WTC11 (cell line): ENCODE measurements at regions not wholly inside any gene's neighbourhood (a gene's known extent, or its start where the extent isn't known, plus 50 kb on each side); places are given as distances from the start of the nearest gene placed in this dataset.

Experiments
- ATAC-seq: fragments of 200-7000 bp; cut with Tn5 transposase; 2 replicates; pipeline ENCODE4 v1.10.0; 2021; ENCODE audit warnings: mild to moderate bottlenecking, moderate library complexity
- CTCF ChIA-PET: fragments of 300-600 bp; sonication (Branson Sonifier 250); formaldehyde crosslinking; loops from one replicate; lab custom pipeline; 2021; ENCODE audit warnings: antibody characterized with exemption; lab: Charles Lee
- POLR2A ChIA-PET: fragments of 350-600 bp; sonication (Branson Sonifier 250); formaldehyde crosslinking; loops from one replicate; lab custom pipeline; 2021; ENCODE audit warnings: antibody characterized with exemption; lab: Charles Lee
- DNase-seq: peaks from one replicate; pipeline ENCODE4 v3.0.0; 2021; ENCODE audit warnings: low spot score
- H3K27ac Mint-ChIP-seq: 2 replicates; pipeline ENCODE4 v1.8.0; 2021; ENCODE audit warnings: mixed read lengths
- H3K27me3 Mint-ChIP-seq: 2 replicates; pipeline ENCODE4 v1.8.0; 2021; ENCODE audit warnings: low read depth, mild to moderate bottlenecking, moderate library complexity, mixed read lengths
- H3K36me3 Mint-ChIP-seq: 2 replicates; pipeline ENCODE4 v1.8.0; 2021; ENCODE audit warnings: mixed read lengths
- H3K4me1 Mint-ChIP-seq: 2 replicates; pipeline ENCODE4 v1.8.0; 2022; ENCODE audit warnings: mixed read lengths
- H3K4me3 Mint-ChIP-seq: 2 replicates; pipeline ENCODE4 v1.8.0; 2021; ENCODE audit warnings: mild to moderate bottlenecking, moderate library complexity, mixed read lengths
- H3K9me3 Mint-ChIP-seq: 2 replicates; pipeline ENCODE4 v1.8.0; 2021; ENCODE audit warnings: mixed read lengths
- FOXP1 ChIP-seq: sonication (generic); formaldehyde crosslinking; IDR thresholded peaks from 2 replicates; pipeline ENCODE4 v1.8.0; 2022; ENCODE audit warnings: missing genetic modification reagents, mild to moderate bottlenecking, moderate library complexity, borderline replicate concordance
- HMGA2 ChIP-seq: fragments of 250-450 bp; sonication (Bioruptor Pico); IDR thresholded peaks from 2 replicates; pipeline ENCODE4 v1.4.0; 2021; ENCODE audit warnings: mild to moderate bottlenecking, moderate library complexity
- KAT7 ChIP-seq: sonication (generic); formaldehyde crosslinking; IDR thresholded peaks from 2 replicates; pipeline ENCODE4 v1.8.1; 2023; ENCODE audit warnings: missing genetic modification reagents, mild to moderate bottlenecking, borderline replicate concordance
- NFE2L1 ChIP-seq: sonication (generic); formaldehyde crosslinking; IDR thresholded peaks from 2 replicates; pipeline ENCODE4 v1.8.1; 2023; ENCODE audit warnings: missing genetic modification reagents
- NFYB ChIP-seq: sonication (generic); formaldehyde crosslinking; conservative IDR thresholded peaks from 2 replicates; pipeline ENCODE4 v1.8.0; 2022; ENCODE audit warnings: low read depth, missing genetic modification reagents
- RORB ChIP-seq: fragments of 250-450 bp; sonication (Bioruptor Pico); IDR thresholded peaks from 2 replicates; pipeline ENCODE4 v1.9.0; 2021; ENCODE audit warnings: mild to moderate bottlenecking
- SP1 ChIP-seq: sonication (generic); formaldehyde crosslinking; conservative IDR thresholded peaks from 2 replicates; pipeline ENCODE4 v1.8.1; 2022; ENCODE audit warnings: missing genetic modification reagents
- ZNF138 ChIP-seq: sonication (generic); formaldehyde crosslinking; conservative IDR thresholded peaks from 2 replicates; pipeline ENCODE4 v1.8.1; 2022; ENCODE audit warnings: mild to moderate bottlenecking, moderate library complexity, missing genetic modification reagents
- ZNF219 ChIP-seq: sonication (generic); formaldehyde crosslinking; IDR thresholded peaks from 2 replicates; pipeline ENCODE4 v1.8.0; 2023; ENCODE audit warnings: missing genetic modification reagents, mild to moderate bottlenecking, borderline replicate concordance
- ZNF317 ChIP-seq: sonication (generic); formaldehyde crosslinking; IDR thresholded peaks from 2 replicates; pipeline ENCODE4 v1.8.1; 2023; ENCODE audit warnings: low read depth, mild to moderate bottlenecking, moderate library complexity, missing genetic modification reagents, borderline replicate concordance
- TF ChIP-seq, protein P1 (sequence below): fragments of 250-450 bp; sonication (Bioruptor Pico); IDR thresholded peaks from 2 replicates; pipeline ENCODE4 v1.9.0; 2021; ENCODE audit warnings: mild to moderate bottlenecking
- TF ChIP-seq, protein P2 (sequence below): fragments of 250-450 bp; sonication (Bioruptor Pico); conservative IDR thresholded peaks from 2 replicates; pipeline ENCODE4 v1.9.0; 2021; ENCODE audit warnings: mild to moderate bottlenecking
- TF ChIP-seq, protein P3 (sequence below): fragments of 250-450 bp; sonication (Bioruptor Pico); IDR thresholded peaks from 2 replicates; pipeline ENCODE4 v1.9.0; 2021; ENCODE audit warnings: mild to moderate bottlenecking, borderline replicate concordance
- TF ChIP-seq, protein P4 (sequence below): sonication (generic); formaldehyde crosslinking; IDR thresholded peaks from 2 replicates; pipeline ENCODE4 v1.8.1; 2023; ENCODE audit warnings: mild to moderate bottlenecking, missing genetic modification reagents, borderline replicate concordance

DNA sequence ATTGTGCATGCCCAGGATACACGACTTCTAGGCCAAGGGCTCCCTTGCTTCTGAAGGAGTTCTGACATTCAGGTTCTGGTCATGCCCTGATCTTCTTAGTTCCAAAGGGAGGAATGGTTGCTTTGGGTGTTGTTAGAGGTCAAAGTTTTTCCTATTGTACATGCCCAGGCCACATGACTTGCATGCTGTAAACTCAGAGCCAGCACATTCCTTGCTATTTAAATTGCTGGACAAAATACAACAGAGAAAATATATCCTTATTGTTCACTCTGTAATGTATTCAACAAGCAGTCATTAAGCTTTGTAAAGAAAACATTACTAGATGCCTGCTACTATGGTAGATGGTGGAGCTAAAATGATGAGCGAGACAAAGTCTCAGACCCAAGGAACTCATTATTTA is 71.2 kb upstream of the COCH start:
- no peak overlapping the region for H3K4me3 Mint-ChIP-seq
- H3K27ac Mint-ChIP-seq = no peak overlapping the region
- H3K27me3 Mint-ChIP-seq = no peaks in the 10 kb centered on the region
- peaks cover 9% of the 10 kb centered on the region for H3K4me1 Mint-ChIP-seq
- POLR2A ChIA-PET = no interaction called here
- DNase-seq (no peak), ATAC-seq (no peak)
- CTCF ChIA-PET = no interaction called here
- no peaks in the 10 kb centered on the region for H3K36me3 Mint-ChIP-seq
- H3K9me3 Mint-ChIP-seq = no peaks in the 10 kb centered on the region
- TF ChIP-seq, protein P1, sequence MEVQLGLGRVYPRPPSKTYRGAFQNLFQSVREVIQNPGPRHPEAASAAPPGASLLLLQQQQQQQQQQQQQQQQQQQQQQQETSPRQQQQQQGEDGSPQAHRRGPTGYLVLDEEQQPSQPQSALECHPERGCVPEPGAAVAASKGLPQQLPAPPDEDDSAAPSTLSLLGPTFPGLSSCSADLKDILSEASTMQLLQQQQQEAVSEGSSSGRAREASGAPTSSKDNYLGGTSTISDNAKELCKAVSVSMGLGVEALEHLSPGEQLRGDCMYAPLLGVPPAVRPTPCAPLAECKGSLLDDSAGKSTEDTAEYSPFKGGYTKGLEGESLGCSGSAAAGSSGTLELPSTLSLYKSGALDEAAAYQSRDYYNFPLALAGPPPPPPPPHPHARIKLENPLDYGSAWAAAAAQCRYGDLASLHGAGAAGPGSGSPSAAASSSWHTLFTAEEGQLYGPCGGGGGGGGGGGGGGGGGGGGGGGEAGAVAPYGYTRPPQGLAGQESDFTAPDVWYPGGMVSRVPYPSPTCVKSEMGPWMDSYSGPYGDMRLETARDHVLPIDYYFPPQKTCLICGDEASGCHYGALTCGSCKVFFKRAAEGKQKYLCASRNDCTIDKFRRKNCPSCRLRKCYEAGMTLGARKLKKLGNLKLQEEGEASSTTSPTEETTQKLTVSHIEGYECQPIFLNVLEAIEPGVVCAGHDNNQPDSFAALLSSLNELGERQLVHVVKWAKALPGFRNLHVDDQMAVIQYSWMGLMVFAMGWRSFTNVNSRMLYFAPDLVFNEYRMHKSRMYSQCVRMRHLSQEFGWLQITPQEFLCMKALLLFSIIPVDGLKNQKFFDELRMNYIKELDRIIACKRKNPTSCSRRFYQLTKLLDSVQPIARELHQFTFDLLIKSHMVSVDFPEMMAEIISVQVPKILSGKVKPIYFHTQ (CRISPR knock-in tag) = no peak
- TF ChIP-seq RORB (CRISPR knock-in tag) = no peak
- no peak for TF ChIP-seq ZNF219 (CRISPR knock-in tag)
- TF ChIP-seq ZNF317 (CRISPR knock-in tag) = no peak
- TF ChIP-seq HMGA2 (CRISPR knock-in tag) = no peak
- TF ChIP-seq, protein P2, sequence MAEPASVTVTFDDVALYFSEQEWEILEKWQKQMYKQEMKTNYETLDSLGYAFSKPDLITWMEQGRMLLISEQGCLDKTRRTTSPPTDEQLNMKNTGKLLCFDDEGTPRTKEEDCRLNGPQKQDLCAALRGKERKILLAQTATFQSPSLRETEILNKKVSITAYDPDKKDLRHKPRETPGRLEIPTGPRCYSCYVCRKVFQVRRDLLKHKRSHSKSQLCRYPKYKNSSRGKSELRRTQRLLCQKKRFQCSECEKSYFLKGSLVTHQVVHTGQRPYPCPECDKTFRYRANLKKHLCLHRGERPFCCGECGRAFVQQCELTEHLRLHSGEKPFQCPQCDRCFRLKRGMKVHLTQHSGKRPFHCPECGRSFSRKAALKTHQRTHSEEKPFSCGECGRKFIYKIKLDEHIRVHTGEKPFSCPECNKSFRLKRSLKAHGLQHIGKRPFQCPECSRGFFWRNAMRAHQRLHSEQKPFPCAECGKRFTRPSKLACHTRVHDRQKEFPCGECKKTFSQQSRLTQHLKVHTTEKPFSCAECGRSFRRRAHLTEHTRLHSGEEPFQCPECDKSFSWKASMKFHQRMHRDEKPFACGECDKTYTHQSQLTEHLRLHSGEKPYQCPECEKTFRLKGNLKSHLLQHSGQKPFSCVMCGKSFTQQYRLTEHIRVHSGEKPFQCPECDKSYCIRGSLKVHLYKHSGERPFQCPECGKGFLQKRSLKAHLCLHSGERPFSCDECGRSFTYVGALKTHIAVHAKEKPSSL (CRISPR knock-in tag) = no peak
- no peak for TF ChIP-seq NFYB
- no peak for TF ChIP-seq FOXP1 (CRISPR knock-in tag)
- TF ChIP-seq, protein P3, sequence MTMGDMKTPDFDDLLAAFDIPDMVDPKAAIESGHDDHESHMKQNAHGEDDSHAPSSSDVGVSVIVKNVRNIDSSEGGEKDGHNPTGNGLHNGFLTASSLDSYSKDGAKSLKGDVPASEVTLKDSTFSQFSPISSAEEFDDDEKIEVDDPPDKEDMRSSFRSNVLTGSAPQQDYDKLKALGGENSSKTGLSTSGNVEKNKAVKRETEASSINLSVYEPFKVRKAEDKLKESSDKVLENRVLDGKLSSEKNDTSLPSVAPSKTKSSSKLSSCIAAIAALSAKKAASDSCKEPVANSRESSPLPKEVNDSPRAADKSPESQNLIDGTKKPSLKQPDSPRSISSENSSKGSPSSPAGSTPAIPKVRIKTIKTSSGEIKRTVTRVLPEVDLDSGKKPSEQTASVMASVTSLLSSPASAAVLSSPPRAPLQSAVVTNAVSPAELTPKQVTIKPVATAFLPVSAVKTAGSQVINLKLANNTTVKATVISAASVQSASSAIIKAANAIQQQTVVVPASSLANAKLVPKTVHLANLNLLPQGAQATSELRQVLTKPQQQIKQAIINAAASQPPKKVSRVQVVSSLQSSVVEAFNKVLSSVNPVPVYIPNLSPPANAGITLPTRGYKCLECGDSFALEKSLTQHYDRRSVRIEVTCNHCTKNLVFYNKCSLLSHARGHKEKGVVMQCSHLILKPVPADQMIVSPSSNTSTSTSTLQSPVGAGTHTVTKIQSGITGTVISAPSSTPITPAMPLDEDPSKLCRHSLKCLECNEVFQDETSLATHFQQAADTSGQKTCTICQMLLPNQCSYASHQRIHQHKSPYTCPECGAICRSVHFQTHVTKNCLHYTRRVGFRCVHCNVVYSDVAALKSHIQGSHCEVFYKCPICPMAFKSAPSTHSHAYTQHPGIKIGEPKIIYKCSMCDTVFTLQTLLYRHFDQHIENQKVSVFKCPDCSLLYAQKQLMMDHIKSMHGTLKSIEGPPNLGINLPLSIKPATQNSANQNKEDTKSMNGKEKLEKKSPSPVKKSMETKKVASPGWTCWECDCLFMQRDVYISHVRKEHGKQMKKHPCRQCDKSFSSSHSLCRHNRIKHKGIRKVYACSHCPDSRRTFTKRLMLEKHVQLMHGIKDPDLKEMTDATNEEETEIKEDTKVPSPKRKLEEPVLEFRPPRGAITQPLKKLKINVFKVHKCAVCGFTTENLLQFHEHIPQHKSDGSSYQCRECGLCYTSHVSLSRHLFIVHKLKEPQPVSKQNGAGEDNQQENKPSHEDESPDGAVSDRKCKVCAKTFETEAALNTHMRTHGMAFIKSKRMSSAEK (CRISPR knock-in tag) = no peak
- TF ChIP-seq SP1 = no peak
- TF ChIP-seq, protein P4, sequence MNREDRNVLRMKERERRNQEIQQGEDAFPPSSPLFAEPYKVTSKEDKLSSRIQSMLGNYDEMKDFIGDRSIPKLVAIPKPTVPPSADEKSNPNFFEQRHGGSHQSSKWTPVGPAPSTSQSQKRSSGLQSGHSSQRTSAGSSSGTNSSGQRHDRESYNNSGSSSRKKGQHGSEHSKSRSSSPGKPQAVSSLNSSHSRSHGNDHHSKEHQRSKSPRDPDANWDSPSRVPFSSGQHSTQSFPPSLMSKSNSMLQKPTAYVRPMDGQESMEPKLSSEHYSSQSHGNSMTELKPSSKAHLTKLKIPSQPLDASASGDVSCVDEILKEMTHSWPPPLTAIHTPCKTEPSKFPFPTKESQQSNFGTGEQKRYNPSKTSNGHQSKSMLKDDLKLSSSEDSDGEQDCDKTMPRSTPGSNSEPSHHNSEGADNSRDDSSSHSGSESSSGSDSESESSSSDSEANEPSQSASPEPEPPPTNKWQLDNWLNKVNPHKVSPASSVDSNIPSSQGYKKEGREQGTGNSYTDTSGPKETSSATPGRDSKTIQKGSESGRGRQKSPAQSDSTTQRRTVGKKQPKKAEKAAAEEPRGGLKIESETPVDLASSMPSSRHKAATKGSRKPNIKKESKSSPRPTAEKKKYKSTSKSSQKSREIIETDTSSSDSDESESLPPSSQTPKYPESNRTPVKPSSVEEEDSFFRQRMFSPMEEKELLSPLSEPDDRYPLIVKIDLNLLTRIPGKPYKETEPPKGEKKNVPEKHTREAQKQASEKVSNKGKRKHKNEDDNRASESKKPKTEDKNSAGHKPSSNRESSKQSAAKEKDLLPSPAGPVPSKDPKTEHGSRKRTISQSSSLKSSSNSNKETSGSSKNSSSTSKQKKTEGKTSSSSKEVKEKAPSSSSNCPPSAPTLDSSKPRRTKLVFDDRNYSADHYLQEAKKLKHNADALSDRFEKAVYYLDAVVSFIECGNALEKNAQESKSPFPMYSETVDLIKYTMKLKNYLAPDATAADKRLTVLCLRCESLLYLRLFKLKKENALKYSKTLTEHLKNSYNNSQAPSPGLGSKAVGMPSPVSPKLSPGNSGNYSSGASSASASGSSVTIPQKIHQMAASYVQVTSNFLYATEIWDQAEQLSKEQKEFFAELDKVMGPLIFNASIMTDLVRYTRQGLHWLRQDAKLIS = no peak
- no peak for TF ChIP-seq KAT7 (CRISPR knock-in tag)
- TF ChIP-seq NFE2L1 (CRISPR knock-in tag) = no peak
- TF ChIP-seq ZNF138 = no peak
